Activated CD4-positive, alpha-beta T cell treated with anti-CD3 and anti-CD28 coated beads, Interleukin-2, amount 10 ng/mL, durations not matched to agents 24 days and 14 days (primary cell): ENCODE measurements at regions not wholly inside any gene's neighbourhood (a gene's known extent, or its start where the extent isn't known, plus 50 kb on each side); places are given as distances from the start of the nearest gene placed in this dataset.

Source experiments
- DNase-seq: peaks from one replicate; pipeline ENCODE4 v3.0.0; 2022
- H3K27ac Mint-ChIP-seq: one replicate; pipeline ENCODE4 v1.8.0; 2022; ENCODE audit warnings: mild to moderate bottlenecking, mixed read lengths
- H3K27me3 Mint-ChIP-seq: one replicate; pipeline ENCODE4 v1.8.0; 2022; ENCODE audit warnings: mixed read lengths
- H3K36me3 Mint-ChIP-seq: one replicate; pipeline ENCODE4 v1.8.0; 2022; ENCODE audit warnings: low read depth, mild to moderate bottlenecking, mixed read lengths
- H3K4me1 Mint-ChIP-seq: one replicate; pipeline ENCODE4 v1.8.0; 2021; ENCODE audit warnings: mixed read lengths
- H3K4me3 Mint-ChIP-seq: one replicate; pipeline ENCODE4 v1.8.0; 2022; ENCODE audit warnings: mild to moderate bottlenecking, moderate library complexity, mixed read lengths
- H3K9me3 Mint-ChIP-seq: one replicate; pipeline ENCODE4 v1.8.0; 2021; ENCODE audit warnings: mixed read lengths
- intact Hi-C: fragments of 100-400 bp; cut with micrococcal nuclease; formaldehyde crosslinking; loops from one replicate; pipeline ENCODE4 v1.15.1; 2023

- Mint-ChIP-seq H3K9me3 (peaks cover 4% of the 10 kb centered on the region), H3K36me3 (no peaks in the 10 kb centered on the region), H3K4me1 (peaks cover 5% of the 10 kb centered on the region), H3K4me3 (no peak overlapping the region), H3K27me3 (no peaks in the 10 kb centered on the region), H3K27ac (no peak overlapping the region)
- intact Hi-C loops: no loop called here
- no peak for DNase-seq
These were observed 62.9 kb downstream of the NHLRC3 start for GRCh38 chr13:39100996-39101738.

- peaks cover 4% of the 10 kb centered on the region for H3K9me3 Mint-ChIP-seq
These were observed 64.8 kb downstream of the NHLRC3 start for GRCh38 chr13:39102981-39103490.

GRCh38 chr13:39105110-39105509 is 66.9 kb downstream of the NHLRC3 start:
- Mint-ChIP-seq H3K4me1 (no peaks in the 10 kb centered on the region), H3K27ac (no peak overlapping the region), H3K4me3 (no peak overlapping the region), H3K9me3 (no peaks in the 10 kb centered on the region), H3K36me3 (no peaks in the 10 kb centered on the region), H3K27me3 (peaks cover 11% of the 10 kb centered on the region)
- intact Hi-C loops: no loop called here
- no peak for DNase-seq

More at GRCh38 chr13:39102981-39103490, 64.8 kb downstream of the NHLRC3 start:
- Mint-ChIP-seq H3K4me3 (no peak overlapping the region), H3K4me1 (no peaks in the 10 kb centered on the region), H3K27ac (no peak overlapping the region), H3K36me3 (no peaks in the 10 kb centered on the region), H3K27me3 (peaks cover 4% of the 10 kb centered on the region)
- intact Hi-C loops: no loop called here
- no peak for DNase-seq

- intact Hi-C loops: no loop called here
- Mint-ChIP-seq H3K36me3 (no peaks in the 10 kb centered on the region), H3K9me3 (no peaks in the 10 kb centered on the region), H3K27ac (no peak overlapping the region), H3K27me3 (peaks cover 15% of the 10 kb centered on the region), H3K4me3 (no peak overlapping the region), H3K4me1 (no peaks in the 10 kb centered on the region)
- no peak for DNase-seq
These were observed 68.2 kb downstream of the NHLRC3 start for GRCh38 chr13:39106216-39107005.

GRCh38 chr13:39107561-39107960 is 69.3 kb downstream of the NHLRC3 start:
- Mint-ChIP-seq H3K4me1 (no peaks in the 10 kb centered on the region), H3K4me3 (no peak overlapping the region), H3K27ac (no peak overlapping the region), H3K9me3 (peaks cover under 1% of the 10 kb centered on the region), H3K36me3 (no peaks in the 10 kb centered on the region), H3K27me3 (peaks cover 15% of the 10 kb centered on the region)
- no peak for DNase-seq
- intact Hi-C loops: no loop called here

- H3K27ac Mint-ChIP-seq: no peak overlapping the region
- H3K4me3 Mint-ChIP-seq: no peak overlapping the region
- H3K9me3 Mint-ChIP-seq: peaks cover 3% of the 10 kb centered on the region
- no peaks in the 10 kb centered on the region for H3K36me3 Mint-ChIP-seq
- H3K27me3 Mint-ChIP-seq: peaks cover 17% of the 10 kb centered on the region
- DNase-seq: no peak
- H3K4me1 Mint-ChIP-seq: no peaks in the 10 kb centered on the region
- intact Hi-C loops: no loop called here
These were observed 70.5 kb downstream of the NHLRC3 start for GRCh38 chr13:39108783-39109182.

- DNase-seq: no peak
- peaks cover 21% of the 10 kb centered on the region for H3K27me3 Mint-ChIP-seq
- no peak overlapping the region for H3K4me3 Mint-ChIP-seq
- peaks cover 14% of the 10 kb centered on the region for H3K9me3 Mint-ChIP-seq
- H3K36me3 Mint-ChIP-seq: no peaks in the 10 kb centered on the region
- intact Hi-C loops: no loop called here
- no peaks in the 10 kb centered on the region for H3K4me1 Mint-ChIP-seq
- no peak overlapping the region for H3K27ac Mint-ChIP-seq
These were observed 72.4 kb downstream of the NHLRC3 start for GRCh38 chr13:39110518-39111097.

- no peak for DNase-seq
- intact Hi-C loops: no loop called here
- no peak overlapping the region for H3K4me3 Mint-ChIP-seq
- no peaks in the 10 kb centered on the region for H3K4me1 Mint-ChIP-seq
- peaks cover 24% of the 10 kb centered on the region for H3K27me3 Mint-ChIP-seq
- no peaks in the 10 kb centered on the region for H3K36me3 Mint-ChIP-seq
- H3K9me3 Mint-ChIP-seq: peaks cover 19% of the 10 kb centered on the region
- H3K27ac Mint-ChIP-seq: no peak overlapping the region
These were observed 72.9 kb downstream of the NHLRC3 start for GRCh38 chr13:39111145-39111544.

- peaks cover 23% of the 10 kb centered on the region for H3K9me3 Mint-ChIP-seq
- no peaks in the 10 kb centered on the region for H3K36me3 Mint-ChIP-seq
- no peak for DNase-seq
- no peak overlapping the region for H3K4me3 Mint-ChIP-seq
- no peak overlapping the region for H3K27ac Mint-ChIP-seq
- peaks cover 19% of the 10 kb centered on the region for H3K27me3 Mint-ChIP-seq
- H3K4me1 Mint-ChIP-seq: no peaks in the 10 kb centered on the region
- intact Hi-C loops: no loop called here
These were observed 81.2 kb downstream of the NHLRC3 start for GRCh38 chr13:39119422-39119821.

- no peaks in the 10 kb centered on the region for H3K4me1 Mint-ChIP-seq
- H3K36me3 Mint-ChIP-seq: no peaks in the 10 kb centered on the region
- intact Hi-C loops: no loop called here
- H3K27ac Mint-ChIP-seq: no peak overlapping the region
- peaks cover 5% of the 10 kb centered on the region for H3K27me3 Mint-ChIP-seq
- H3K9me3 Mint-ChIP-seq: no peaks in the 10 kb centered on the region
- no peak for DNase-seq
- no peak overlapping the region for H3K4me3 Mint-ChIP-seq
These were observed 85.3 kb downstream of the NHLRC3 start for GRCh38 chr13:39123578-39123977.

GRCh38 chr13:39129213-39129612 is 91.0 kb downstream of the NHLRC3 start:
- H3K4me1 Mint-ChIP-seq: no peaks in the 10 kb centered on the region
- no peaks in the 10 kb centered on the region for H3K36me3 Mint-ChIP-seq
- no peak overlapping the region for H3K27ac Mint-ChIP-seq
- DNase-seq: no peak
- H3K9me3 Mint-ChIP-seq: no peaks in the 10 kb centered on the region
- no peak overlapping the region for H3K4me3 Mint-ChIP-seq
- intact Hi-C loops: no loop called here
- H3K27me3 Mint-ChIP-seq: peaks cover 11% of the 10 kb centered on the region

- Mint-ChIP-seq H3K4me3 (no peak overlapping the region), H3K36me3 (no peaks in the 10 kb centered on the region), H3K27me3 (peaks cover 9% of the 10 kb centered on the region), H3K4me1 (no peaks in the 10 kb centered on the region), H3K27ac (no peak overlapping the region), H3K9me3 (no peaks in the 10 kb centered on the region)
- intact Hi-C loops: loop anchor here (5.0 kb wide), 1 partner anchor 33 kb away; no protein-coding TSS in a partner anchor
- no peak for DNase-seq
These were observed 92.0 kb downstream of the NHLRC3 start for GRCh38 chr13:39130301-39130700.

- no peak overlapping the region for H3K4me3 Mint-ChIP-seq
These were observed 94.3 kb downstream of the NHLRC3 start for GRCh38 chr13:39132286-39133230.

More at GRCh38 chr13:39132286-39133230, 94.3 kb downstream of the NHLRC3 start:
- intact Hi-C loops: loop anchor here (5.0 kb wide), 1 partner anchor 35 kb away; no protein-coding TSS in a partner anchor
- Mint-ChIP-seq H3K9me3 (no peaks in the 10 kb centered on the region), H3K27me3 (peaks cover 7% of the 10 kb centered on the region), H3K36me3 (no peaks in the 10 kb centered on the region), H3K4me1 (no peaks in the 10 kb centered on the region), H3K27ac (no peak overlapping the region)
- DNase-seq: no peak
